Suprapubic skin (tissue), 3 donors: ENCODE measurements at regions not wholly inside any gene's neighbourhood (a gene's known extent, or its start where the extent isn't known, plus 50 kb on each side); places are given as distances from the start of the nearest gene placed in this dataset.

Source experiments
- POLR2A ChIP-seq, 2 donors: fragments of 450-650 bp; IDR thresholded peaks; one replicate each; pipeline ENCODE4 v1.6.1; 2017; ENCODE audit warnings: antibody characterized with exemption in 2 of 2, mild to moderate bottlenecking in 2 of 2, moderate library complexity in 2 of 2
- TF ChIP-seq, protein P1 (sequence below), 2 donors: fragments of 200-600 bp in 1 of 2; fragments of 450-650 bp in 1 of 2; sonication (generic) in 1 of 2; IDR thresholded peaks; one replicate each; pipeline ENCODE4 v1.5.1; 2016 to 2019; ENCODE audit warnings: antibody characterized with exemption in 2 of 2, mild to moderate bottlenecking in 1 of 2, moderate library complexity in 1 of 2

DNA sequence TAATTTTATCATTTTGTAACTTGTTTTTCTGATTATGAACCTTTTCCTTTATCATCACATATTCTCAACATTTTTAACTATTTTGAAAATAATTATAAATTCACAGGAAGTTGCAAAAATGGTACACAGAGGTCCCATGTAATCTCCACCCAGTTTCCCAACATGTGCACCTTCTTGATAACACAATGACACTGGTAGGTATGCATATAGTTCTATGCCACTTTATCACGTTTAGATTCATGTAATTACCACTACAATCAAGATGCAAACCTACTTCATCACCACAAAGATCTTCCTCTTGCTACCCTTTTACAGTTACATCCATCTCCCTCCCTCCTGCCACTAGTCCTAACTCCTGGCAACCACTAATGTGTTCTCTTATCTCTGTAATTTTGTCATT is 413.9 kb downstream of the SHQ1 start:
- TF ChIP-seq, protein P1, sequence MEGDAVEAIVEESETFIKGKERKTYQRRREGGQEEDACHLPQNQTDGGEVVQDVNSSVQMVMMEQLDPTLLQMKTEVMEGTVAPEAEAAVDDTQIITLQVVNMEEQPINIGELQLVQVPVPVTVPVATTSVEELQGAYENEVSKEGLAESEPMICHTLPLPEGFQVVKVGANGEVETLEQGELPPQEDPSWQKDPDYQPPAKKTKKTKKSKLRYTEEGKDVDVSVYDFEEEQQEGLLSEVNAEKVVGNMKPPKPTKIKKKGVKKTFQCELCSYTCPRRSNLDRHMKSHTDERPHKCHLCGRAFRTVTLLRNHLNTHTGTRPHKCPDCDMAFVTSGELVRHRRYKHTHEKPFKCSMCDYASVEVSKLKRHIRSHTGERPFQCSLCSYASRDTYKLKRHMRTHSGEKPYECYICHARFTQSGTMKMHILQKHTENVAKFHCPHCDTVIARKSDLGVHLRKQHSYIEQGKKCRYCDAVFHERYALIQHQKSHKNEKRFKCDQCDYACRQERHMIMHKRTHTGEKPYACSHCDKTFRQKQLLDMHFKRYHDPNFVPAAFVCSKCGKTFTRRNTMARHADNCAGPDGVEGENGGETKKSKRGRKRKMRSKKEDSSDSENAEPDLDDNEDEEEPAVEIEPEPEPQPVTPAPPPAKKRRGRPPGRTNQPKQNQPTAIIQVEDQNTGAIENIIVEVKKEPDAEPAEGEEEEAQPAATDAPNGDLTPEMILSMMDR (IDR thresholded peaks at IDR 0.05) = no peak
- TF ChIP-seq POLR2A (IDR thresholded peaks at IDR 0.05) = no peak
